Body of pancreas (tissue), 4 donors: ENCODE measurements at regions not wholly inside any gene's neighbourhood (a gene's known extent, or its start where the extent isn't known, plus 50 kb on each side); places are given as distances from the start of the nearest gene placed in this dataset.

Source experiments
- ATAC-seq: fragments of 150-250 bp; one replicate; pipeline ENCODE4 v1.9.1; 2016
- DNase-seq, 4 donors: peaks; one replicate each; pipeline ENCODE4 v3.0.0-alpha.2; 2019
- H3K27ac ChIP-seq, 4 donors: fragments of 200-600 bp; sonication (generic); 1 replicate in 3 of 4; 2 replicates in 1 of 4; pipeline versions ENCODE4 v1.5.1 to v1.6.1; 2016 to 2019; ENCODE audit warnings: mild to moderate bottlenecking in 1 of 4, mixed read lengths in 1 of 4, moderate library complexity in 1 of 4
- H3K27me3 ChIP-seq, 2 donors: fragments of 200-600 bp; sonication (generic); one replicate each; pipeline ENCODE4 v1.6.0; 2016; ENCODE audit warnings: mild to moderate bottlenecking in 1 of 2
- H3K36me3 ChIP-seq, 2 donors: fragments of 200-600 bp; sonication (generic); replicated peaks in 1 of 2; 2 replicates each; pipeline ENCODE4 v1.5.1; 2016; ENCODE audit warnings: low read depth in 2 of 2; ENCODE audit not compliant: insufficient read depth in 1 of 2
- H3K4me1 ChIP-seq: fragments of 200-600 bp; sonication (generic); one replicate; pipeline ENCODE4 v1.6.0; 2016
- H3K4me3 ChIP-seq, 2 donors: fragments of 200-600 bp; sonication (generic); 1 replicate in 1 of 2; 2 replicates in 1 of 2; pipeline ENCODE4 v1.5.1; 2016 to 2019
- H3K9me3 ChIP-seq, 3 donors: fragments of 200-600 bp; sonication (generic); 1 replicate in 2 of 3; 2 replicates in 1 of 3; pipeline ENCODE4 v1.5.1; 2016
- POLR2A ChIP-seq, 3 donors: fragments of 450-650 bp; IDR thresholded peaks; one replicate each; pipeline ENCODE4 v1.6.1; 2016; ENCODE audit warnings: antibody characterized with exemption in 3 of 3, mild to moderate bottlenecking in 2 of 3
- whole genome bisulfite sequencing, 2 donors: methylation state at CpG; one replicate each; pipeline ENCODE4 v1.1.5; 2017; 5-methylcytosine and 5-hydroxymethylcytosine counted together
- intact Hi-C: fragments of 100-400 bp; cut with DNase I; formaldehyde crosslinking; loops from one replicate; pipeline ENCODE4 v1.15.1; 2023
- TF ChIP-seq, protein P1 (sequence below), 7 experiments: fragments of 450-650 bp in 4 of 7; fragments of 200-600 bp in 3 of 7; sonication (generic) in 3 of 7; IDR thresholded peaks; one replicate each; pipeline ENCODE4 v1.5.1; 2016 to 2019; ENCODE audit warnings: antibody characterized with exemption in 7 of 7

- Histone ChIP-seq H3K36me3 (no peaks in the 10 kb centered on the region), H3K4me3 (no peak overlapping the region), H3K27me3 (no peaks in the 10 kb centered on the region), H3K4me1 (no peaks in the 10 kb centered on the region), H3K9me3 (no peaks in the 10 kb centered on the region), H3K27ac (no peak overlapping the region)
- DNase-seq (no peak), ATAC-seq (no peak)
- TF ChIP-seq, protein P1, sequence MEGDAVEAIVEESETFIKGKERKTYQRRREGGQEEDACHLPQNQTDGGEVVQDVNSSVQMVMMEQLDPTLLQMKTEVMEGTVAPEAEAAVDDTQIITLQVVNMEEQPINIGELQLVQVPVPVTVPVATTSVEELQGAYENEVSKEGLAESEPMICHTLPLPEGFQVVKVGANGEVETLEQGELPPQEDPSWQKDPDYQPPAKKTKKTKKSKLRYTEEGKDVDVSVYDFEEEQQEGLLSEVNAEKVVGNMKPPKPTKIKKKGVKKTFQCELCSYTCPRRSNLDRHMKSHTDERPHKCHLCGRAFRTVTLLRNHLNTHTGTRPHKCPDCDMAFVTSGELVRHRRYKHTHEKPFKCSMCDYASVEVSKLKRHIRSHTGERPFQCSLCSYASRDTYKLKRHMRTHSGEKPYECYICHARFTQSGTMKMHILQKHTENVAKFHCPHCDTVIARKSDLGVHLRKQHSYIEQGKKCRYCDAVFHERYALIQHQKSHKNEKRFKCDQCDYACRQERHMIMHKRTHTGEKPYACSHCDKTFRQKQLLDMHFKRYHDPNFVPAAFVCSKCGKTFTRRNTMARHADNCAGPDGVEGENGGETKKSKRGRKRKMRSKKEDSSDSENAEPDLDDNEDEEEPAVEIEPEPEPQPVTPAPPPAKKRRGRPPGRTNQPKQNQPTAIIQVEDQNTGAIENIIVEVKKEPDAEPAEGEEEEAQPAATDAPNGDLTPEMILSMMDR (IDR thresholded peaks at IDR 0.05): no peak
- no peak for TF ChIP-seq POLR2A (IDR thresholded peaks at IDR 0.05)
- WGBS, 2 donors: 30 to 42% methylated on average over 2 of the region's 2 CpGs
- intact Hi-C loops: no loop called here
Measured at GRCh38 chr7:84823530-84823929, 363.3 kb downstream of the SEMA3D start.

DNA sequence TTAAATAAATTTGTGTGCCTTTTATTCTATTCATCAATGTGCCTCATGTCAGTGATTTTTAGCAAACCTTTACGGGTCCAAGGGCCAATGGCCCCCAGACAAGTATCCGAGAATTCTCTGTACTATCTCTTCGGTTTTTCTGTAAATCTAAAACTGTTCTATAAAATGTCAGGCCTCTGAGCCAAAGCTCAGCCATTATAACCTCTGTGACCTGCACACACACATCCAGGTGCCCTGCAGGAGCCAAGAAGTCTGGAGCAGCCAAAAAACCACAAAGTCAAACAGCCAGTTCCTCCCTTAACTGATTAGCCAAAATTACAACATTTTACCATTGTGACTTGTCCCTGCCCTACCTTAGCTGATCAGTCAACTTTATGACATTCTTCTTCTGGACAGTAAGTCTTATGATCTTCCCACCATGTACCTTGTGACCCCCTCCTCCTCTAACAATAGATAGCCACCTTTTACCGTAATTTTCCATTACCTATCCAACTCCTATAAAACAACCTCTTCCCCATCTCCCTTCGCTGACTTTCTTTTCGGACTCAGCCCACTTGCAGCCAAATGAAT, 363.8 kb downstream of the SEMA3D start:
- ATAC-seq: no peak

GRCh38 chr7:84821671-84822534, 365.0 kb downstream of the SEMA3D start:
- H3K4me1 ChIP-seq: no peaks in the 10 kb centered on the region
- no peaks in the 10 kb centered on the region for H3K9me3 ChIP-seq
- H3K4me3 ChIP-seq: no peak overlapping the region
- intact Hi-C loops: no loop called here
- no peak overlapping the region for H3K27ac ChIP-seq
- no peak for ATAC-seq
- no peaks in the 10 kb centered on the region for H3K36me3 ChIP-seq
- no peaks in the 10 kb centered on the region for H3K27me3 ChIP-seq
- TF ChIP-seq, protein P1 (IDR thresholded peaks at IDR 0.05): no peak
- TF ChIP-seq POLR2A (IDR thresholded peaks at IDR 0.05): no peak
- WGBS, 2 donors: 73% methylated on average over 3 of the region's 3 CpGs
- DNase-seq: no peak

More for the DNA sequence above, 363.8 kb downstream of the SEMA3D start:
- TF ChIP-seq POLR2A (IDR thresholded peaks at IDR 0.05): no peak
- TF ChIP-seq, protein P1 (IDR thresholded peaks at IDR 0.05): no peak
- no peak overlapping the region for H3K27ac ChIP-seq
- H3K9me3 ChIP-seq: no peaks in the 10 kb centered on the region
- 69 to 75% methylated on average over 6 of the region's 6 CpGs for whole genome bisulfite sequencing, 2 donors
- intact Hi-C loops: no loop called here
- H3K4me1 ChIP-seq: no peaks in the 10 kb centered on the region
- no peak for DNase-seq
- H3K27me3 ChIP-seq: no peaks in the 10 kb centered on the region
- no peaks in the 10 kb centered on the region for H3K36me3 ChIP-seq
- no peak overlapping the region for H3K4me3 ChIP-seq

- no peak for DNase-seq
- intact Hi-C loops: no loop called here
- TF ChIP-seq POLR2A (IDR thresholded peaks at IDR 0.05): no peak
- TF ChIP-seq, protein P1 (IDR thresholded peaks at IDR 0.05): no peak
- ATAC-seq: no peak
- Histone ChIP-seq H3K9me3 (no peaks in the 10 kb centered on the region), H3K4me3 (no peak overlapping the region), H3K27me3 (no peaks in the 10 kb centered on the region), H3K4me1 (no peaks in the 10 kb centered on the region), H3K27ac (no peak overlapping the region), H3K36me3 (no peaks in the 10 kb centered on the region)
- WGBS, 2 donors: 17 to 41% methylated on average over 2 of the region's 2 CpGs
Measured at GRCh38 chr7:84820481-84820880, 366.4 kb downstream of the SEMA3D start.
